ENCODE measurements at regions not wholly inside any gene's neighbourhood (a gene's known extent, or its start where the extent isn't known, plus 50 kb on each side); places are given as distances from the start of the nearest gene placed in this dataset.

GRCh38 chrX:80138938-80139337 is 124.4 kb downstream of the TBX22 start:
- TF ChIP-seq EZH2 (IDR thresholded peaks at IDR 0.05; ENCODE audit: borderline replicate concordance, insufficient read depth, low read length, poor library complexity, severe bottlenecking), result no peak
- TF ChIP-seq, protein P1, sequence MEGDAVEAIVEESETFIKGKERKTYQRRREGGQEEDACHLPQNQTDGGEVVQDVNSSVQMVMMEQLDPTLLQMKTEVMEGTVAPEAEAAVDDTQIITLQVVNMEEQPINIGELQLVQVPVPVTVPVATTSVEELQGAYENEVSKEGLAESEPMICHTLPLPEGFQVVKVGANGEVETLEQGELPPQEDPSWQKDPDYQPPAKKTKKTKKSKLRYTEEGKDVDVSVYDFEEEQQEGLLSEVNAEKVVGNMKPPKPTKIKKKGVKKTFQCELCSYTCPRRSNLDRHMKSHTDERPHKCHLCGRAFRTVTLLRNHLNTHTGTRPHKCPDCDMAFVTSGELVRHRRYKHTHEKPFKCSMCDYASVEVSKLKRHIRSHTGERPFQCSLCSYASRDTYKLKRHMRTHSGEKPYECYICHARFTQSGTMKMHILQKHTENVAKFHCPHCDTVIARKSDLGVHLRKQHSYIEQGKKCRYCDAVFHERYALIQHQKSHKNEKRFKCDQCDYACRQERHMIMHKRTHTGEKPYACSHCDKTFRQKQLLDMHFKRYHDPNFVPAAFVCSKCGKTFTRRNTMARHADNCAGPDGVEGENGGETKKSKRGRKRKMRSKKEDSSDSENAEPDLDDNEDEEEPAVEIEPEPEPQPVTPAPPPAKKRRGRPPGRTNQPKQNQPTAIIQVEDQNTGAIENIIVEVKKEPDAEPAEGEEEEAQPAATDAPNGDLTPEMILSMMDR (IDR thresholded peaks at IDR 0.05; ENCODE audit: poor library complexity, severe bottlenecking), result no peak
- no peak for TF ChIP-seq RAD21 (conservative IDR thresholded peaks at IDR 0.05)
- no peak for TF ChIP-seq POLR2AphosphoS5 (IDR thresholded peaks at IDR 0.05)
- TF ChIP-seq SMC3 (conservative IDR thresholded peaks at IDR 0.05; ENCODE audit: poor library complexity), result no peak
- no peak for TF ChIP-seq EP300 (conservative IDR thresholded peaks at IDR 0.05; ENCODE audit: poor library complexity, severe bottlenecking)
